Right renal pelvis (tissue), 4 donors: ENCODE measurements at regions not wholly inside any gene's neighbourhood (a gene's known extent, or its start where the extent isn't known, plus 50 kb on each side); places are given as distances from the start of the nearest gene placed in this dataset.
"Not testable (repeated sequence)": the region's sequence is repeated elsewhere in the genome, so short reads cannot be mapped to it uniquely, and the experiment has no call there.

Source experiments
- DNase-seq, 4 donors: peaks; one replicate each; pipeline ENCODE4 v3.0.0-alpha.2; 2013; ENCODE audit warnings: low read depth in 4 of 4, low spot score in 3 of 4, missing footprints in 1 of 4

GRCh38 chr15:39497759-39498565 is 82.9 kb upstream of the THBS1 start:
- DNase-seq, result no peak

- no peak for DNase-seq
Measured at GRCh38 chr15:39498629-39499028, 82.2 kb upstream of the THBS1 start.

GRCh38 chr15:39499042-39499441 is 81.8 kb upstream of the THBS1 start:
- no peak for DNase-seq

GRCh38 chr15:39499681-39500080 is 81.2 kb upstream of the THBS1 start:
- DNase-seq, result no peak

GRCh38 chr15:39501366-39502081 is 79.4 kb upstream of the THBS1 start:
- DNase-seq, result no peak

- no peak for DNase-seq
Measured at GRCh38 chr15:39502082-39502447, 78.8 kb upstream of the THBS1 start.

- DNase-seq, result no peak
Measured at GRCh38 chr15:39502611-39503195, 78.2 kb upstream of the THBS1 start.

- no peak for DNase-seq
Measured at GRCh38 chr15:39503526-39503925, 77.4 kb upstream of the THBS1 start.

- no peak for DNase-seq
Measured at GRCh38 chr15:39504808-39505207, 76.1 kb upstream of the THBS1 start.

GRCh38 chr15:39506146-39506545 is 74.7 kb upstream of the THBS1 start:
- DNase-seq, result no peak

GRCh38 chr15:39508536-39508935 is 72.3 kb upstream of the THBS1 start:
- no peak for DNase-seq

GRCh38 chr15:39510001-39510701 is 70.7 kb upstream of the THBS1 start:
- no peak for DNase-seq

- DNase-seq, result no peak
Measured at GRCh38 chr15:39511000-39511915, 69.6 kb upstream of the THBS1 start.

GRCh38 chr15:39511916-39512260 is 69.0 kb upstream of the THBS1 start:
- no peak for DNase-seq

- no peak for DNase-seq
Measured at GRCh38 chr15:39512643-39513042, 68.2 kb upstream of the THBS1 start.

GRCh38 chr15:39513936-39514335 is 66.9 kb upstream of the THBS1 start:
- DNase-seq, result no peak

GRCh38 chr15:39514933-39515332 is 65.9 kb upstream of the THBS1 start:
- no peak for DNase-seq

- DNase-seq, result no peak
Measured at GRCh38 chr15:39515765-39516164, 65.1 kb upstream of the THBS1 start.

- no peak for DNase-seq
Measured at GRCh38 chr15:39517122-39517855, 63.6 kb upstream of the THBS1 start.

GRCh38 chr15:39523968-39524367 is 56.9 kb upstream of the THBS1 start:
- DNase-seq, result not testable (repeated sequence)
